IMR-90 (cell line): ENCODE measurements at regions not wholly inside any gene's neighbourhood (a gene's known extent, or its start where the extent isn't known, plus 50 kb on each side); places are given as distances from the start of the nearest gene placed in this dataset.

Source experiments
- ATAC-seq: fragments of 200-7000 bp; cut with Tn5 transposase; 2 replicates; pipeline ENCODE4 v1.9.1; 2020; ENCODE audit warnings: low read depth, mild to moderate bottlenecking, moderate library complexity
- BruUV-seq: library from RNA; stranded (reverse); fragments of 400-500 nt; replicated peaks from 2 replicates; lab custom pipeline; 2021; lab: Mats Ljungman, UMichigan
- CTCF ChIA-PET: fragments of 300-600 bp; formaldehyde crosslinking; extraction: SDS; loops from one replicate; lab custom pipeline; 2021; ENCODE audit warnings: antibody characterized with exemption; lab: Yijun Ruan, JAX
- POLR2A ChIA-PET: fragments of 300-600 bp; sonication (Branson Sonifier 250); formaldehyde crosslinking; loops from one replicate; lab custom pipeline; 2022; ENCODE audit warnings: antibody characterized with exemption; ENCODE audit not compliant: unreplicated experiment; lab: Charles Lee
- DNase-seq: peaks from one replicate; pipeline ENCODE4 v3.0.0; 2013
- H2AFZ ChIP-seq: replicated peaks from 2 replicates; pipeline ENCODE3; 2013; ENCODE audit warnings: low read length, mild to moderate bottlenecking; ENCODE audit not compliant: poor library complexity
- H2AK5ac ChIP-seq: 2 replicates; pipeline ENCODE4 v1.6.1; 2013; ENCODE audit warnings: low read depth, low read length, inconsistent platforms
- H2AK9ac ChIP-seq: replicated peaks from 2 replicates; pipeline ENCODE3; 2013; ENCODE audit warnings: mild to moderate bottlenecking, low read depth, low read length, moderate library complexity; ENCODE audit not compliant: poor library complexity
- H2BK120ac ChIP-seq: 2 replicates; pipeline ENCODE4 v1.6.1; 2013; ENCODE audit warnings: low read depth, low read length, inconsistent platforms
- H2BK15ac ChIP-seq: 3 replicates; pipeline ENCODE4 v1.6.1; 2013; ENCODE audit warnings: low read depth, low read length, inconsistent platforms
- H2BK20ac ChIP-seq: 2 replicates; pipeline ENCODE4 v1.6.1; 2013; ENCODE audit warnings: low read depth, mild to moderate bottlenecking, inconsistent platforms, low read length, moderate library complexity
- H2BK5ac ChIP-seq: 2 replicates; pipeline ENCODE4 v1.6.1; 2013; ENCODE audit warnings: mild to moderate bottlenecking, low read depth, low read length, inconsistent platforms; ENCODE audit not compliant: poor library complexity, severe bottlenecking
- H3K14ac ChIP-seq: replicated peaks from 2 replicates; pipeline ENCODE4 v1.6.1; 2013; ENCODE audit warnings: low read depth, low read length, inconsistent platforms
- H3K18ac ChIP-seq: 2 replicates; pipeline ENCODE4 v1.6.1; 2013; ENCODE audit warnings: low read depth, low read length, control low read depth
- H3K23ac ChIP-seq: 2 replicates; pipeline ENCODE4 v1.6.1; 2013; ENCODE audit warnings: low read depth, low read length, inconsistent platforms
- H3K27ac ChIP-seq: 2 replicates; pipeline ENCODE4 v1.5.1; 2013; ENCODE audit warnings: mild to moderate bottlenecking, control low read depth, low read length; ENCODE audit not compliant: insufficient read depth
- H3K27me3 ChIP-seq: 2 replicates; pipeline ENCODE4 v1.6.1; 2013; ENCODE audit warnings: low read length; ENCODE audit not compliant: control insufficient read depth, insufficient read depth
- H3K36me3 ChIP-seq: 2 replicates; pipeline ENCODE4 v1.6.1; 2013; ENCODE audit warnings: low read length, mixed read lengths; ENCODE audit not compliant: control insufficient read depth, insufficient read depth
- H3K4ac ChIP-seq: 2 replicates; pipeline ENCODE4 v1.6.1; 2013; ENCODE audit warnings: low read depth, low read length, inconsistent platforms
- H3K4me1 ChIP-seq: 2 replicates; pipeline ENCODE4 v1.6.1; 2013; ENCODE audit warnings: low read length, mixed read lengths; ENCODE audit not compliant: control insufficient read depth, insufficient read depth
- H3K4me2 ChIP-seq: 2 replicates; pipeline ENCODE4 v1.6.1; 2013; ENCODE audit warnings: low read depth, mild to moderate bottlenecking, control low read depth, low read length, moderate library complexity
- H3K4me3 ChIP-seq: 2 replicates; pipeline ENCODE4 v1.5.1; 2013; ENCODE audit warnings: low read depth, mild to moderate bottlenecking, control low read depth, low read length, moderate library complexity; ENCODE audit not compliant: insufficient read depth
- H3K56ac ChIP-seq: 2 replicates; pipeline ENCODE4 v1.6.1; 2013; ENCODE audit warnings: low read length, inconsistent platforms; ENCODE audit not compliant: insufficient read depth; ENCODE audit errors: extremely low read depth
- H3K79me1 ChIP-seq, 2 experiments: 2 replicates each; pipeline ENCODE4 v1.6.1; 2013; ENCODE audit warnings: low read length in 2 of 2, inconsistent platforms in 1 of 2, low read depth in 1 of 2
- H3K9ac ChIP-seq: 2 replicates; pipeline ENCODE4 v1.6.1; 2013; ENCODE audit warnings: low read depth, low read length, control low read depth
- H3K9me1 ChIP-seq: 2 replicates; pipeline ENCODE4 v1.6.1; 2013; ENCODE audit warnings: low read length, inconsistent platforms; ENCODE audit not compliant: insufficient read depth
- H3K9me3 ChIP-seq: 2 replicates; pipeline ENCODE4 v1.6.1; 2013; ENCODE audit warnings: low read length; ENCODE audit not compliant: control insufficient read depth, insufficient read depth
- H4K20me1 ChIP-seq: 2 replicates; pipeline ENCODE4 v1.6.1; 2013; ENCODE audit warnings: low read length, inconsistent platforms; ENCODE audit not compliant: insufficient read depth
- H4K5ac ChIP-seq: 2 replicates; pipeline ENCODE4 v1.6.1; 2013; ENCODE audit warnings: mild to moderate bottlenecking, low read depth, low read length, control low read depth
- H4K8ac ChIP-seq, 2 experiments: 2 replicates each; pipeline ENCODE4 v1.6.1; 2013; ENCODE audit warnings: low read depth in 2 of 2, low read length in 2 of 2, control low read depth in 1 of 2, inconsistent platforms in 1 of 2
- H4K91ac ChIP-seq: 2 replicates; pipeline ENCODE4 v1.6.1; 2013; ENCODE audit warnings: low read depth, low read length, inconsistent platforms; ENCODE audit not compliant: insufficient read depth
- BHLHE40 ChIP-seq: fragments of 150-350 bp; IDR thresholded peaks from 2 replicates; pipeline ENCODE4 v1.6.1; 2016; ENCODE audit warnings: mild to moderate bottlenecking, low read depth, low read length
- FOS ChIP-seq: fragments of 150-350 bp; IDR thresholded peaks from 2 replicates; pipeline ENCODE4 v1.6.1; 2016; ENCODE audit warnings: low read depth, low read length
- MAFK ChIP-seq: IDR thresholded peaks from 2 replicates; pipeline ENCODE4 v1.6.1; 2012; ENCODE audit warnings: low read depth, low read length, improper control_type of control experiment
- MAZ ChIP-seq: IDR thresholded peaks from 2 replicates; pipeline ENCODE4 v1.6.1; 2012; ENCODE audit warnings: low read depth, mild to moderate bottlenecking, low read length, improper control_type of control experiment, moderate library complexity, borderline replicate concordance
- MXI1 ChIP-seq: IDR thresholded peaks from 2 replicates; pipeline ENCODE4 v1.6.1; 2012; ENCODE audit warnings: low read depth, mild to moderate bottlenecking, low read length, moderate library complexity, borderline replicate concordance
- NFE2L2 ChIP-seq: fragments of 150-350 bp; IDR thresholded peaks from 2 replicates; pipeline ENCODE4 v1.6.1; 2016; ENCODE audit warnings: low read depth, mild to moderate bottlenecking, low read length
- RAD21 ChIP-seq: IDR thresholded peaks from 2 replicates; pipeline ENCODE4 v1.6.1; 2012; ENCODE audit warnings: low read length, improper control_type of control experiment
- RCOR1 ChIP-seq: IDR thresholded peaks from 2 replicates; pipeline ENCODE4 v1.6.1; 2012; ENCODE audit warnings: mild to moderate bottlenecking, low read length, improper control_type of control experiment; ENCODE audit not compliant: insufficient replicate concordance
- RFX5 ChIP-seq: IDR thresholded peaks from 2 replicates; pipeline ENCODE4 v1.8.0; 2012; ENCODE audit warnings: low read depth, mild to moderate bottlenecking, low read length, moderate library complexity
- SMC3 ChIP-seq: fragments of 150-350 bp; IDR thresholded peaks from 2 replicates; pipeline ENCODE4 v1.6.1; 2016; ENCODE audit warnings: low read depth, mild to moderate bottlenecking, antibody characterized with exemption, low read length, moderate library complexity
- WGBS, 2 experiments: methylation state at CpG; one replicate each; pipeline versions ENCODE4 v1.1.5 to v1.1.7; 2013; ENCODE audit warnings: missing lambda C conversion rate in 2 of 2; ENCODE audit not compliant: insufficient read length in 1 of 2; ENCODE audit errors: extremely low coverage in 2 of 2; 5-methylcytosine and 5-hydroxymethylcytosine counted together
- dilution Hi-C: fragments of 300-500 bp; cut with HindIII; formaldehyde crosslinking; loops from one replicate; pipeline ENCODE4 v1.14.3; 2018; ENCODE audit warnings: low sequenced_read_pairs; ENCODE audit not compliant: unreplicated experiment
- in situ Hi-C: fragments of 300-500 bp; cut with MboI; formaldehyde crosslinking; loops from 3 replicates; pipeline ENCODE4 v1.14.3; 2019; ENCODE audit warnings: low sequenced_read_pairs, inconsistent platforms, mixed read lengths
- intact Hi-C: fragments of 100-400 bp; cut with micrococcal nuclease; formaldehyde crosslinking; loops from 2 replicates; pipeline ENCODE4 v1.10.0; 2022
- TF ChIP-seq, protein P1 (sequence below): conservative IDR thresholded peaks from 2 replicates; pipeline ENCODE4 v1.5.1; 2012; ENCODE audit warnings: mild to moderate bottlenecking, low read depth, low read length, improper control_type of control experiment
- TF ChIP-seq, protein P2 (sequence below): fragments of 150-350 bp; IDR thresholded peaks from 2 replicates; pipeline ENCODE4 v1.6.1; 2017; ENCODE audit warnings: mild to moderate bottlenecking, antibody characterized with exemption, low read length, low read depth
- TF ChIP-seq, protein P3 (sequence below): fragments of 150-350 bp; IDR thresholded peaks from 2 replicates; pipeline ENCODE4 v1.6.1; 2016; ENCODE audit warnings: low read depth, mild to moderate bottlenecking, low read length, moderate library complexity, borderline replicate concordance

DNA sequence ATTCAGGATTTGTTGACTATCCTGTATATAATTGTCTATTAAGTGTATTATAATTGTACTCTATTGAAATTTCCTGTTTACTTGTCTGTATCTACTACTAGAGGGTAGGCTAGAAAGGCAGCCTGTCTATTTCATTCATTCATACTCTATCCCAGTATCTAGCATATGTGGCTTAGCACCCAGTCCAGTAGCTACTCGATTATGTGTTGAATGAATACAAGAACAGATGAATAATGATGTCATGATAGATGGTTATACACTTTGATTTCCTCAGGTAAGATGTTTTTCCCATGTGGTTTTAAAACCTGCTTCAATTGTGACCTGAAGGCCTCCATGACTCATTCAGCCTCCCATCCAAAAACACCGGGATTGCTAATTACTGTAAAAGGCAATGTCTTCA is 68.0 kb downstream of the IL21 start:
- ChIA-PET CTCF (no interaction called here), POLR2A (no interaction called here)
- intact Hi-C loops = loop anchor here (5.0 kb wide), 1 partner anchor 66 kb away; no protein-coding TSS in a partner anchor
- no peak overlapping the region for H3K27ac ChIP-seq
- no peaks in the 10 kb centered on the region for H3K36me3 ChIP-seq
- H3K4ac ChIP-seq = no peak overlapping the region
- TF ChIP-seq RAD21 = no peak
- TF ChIP-seq NFE2L2 = no peak
- no peak for TF ChIP-seq MAZ
- no peak for TF ChIP-seq RFX5
- TF ChIP-seq BHLHE40 = no peak
- no peak for TF ChIP-seq MXI1
- TF ChIP-seq, protein P1, sequence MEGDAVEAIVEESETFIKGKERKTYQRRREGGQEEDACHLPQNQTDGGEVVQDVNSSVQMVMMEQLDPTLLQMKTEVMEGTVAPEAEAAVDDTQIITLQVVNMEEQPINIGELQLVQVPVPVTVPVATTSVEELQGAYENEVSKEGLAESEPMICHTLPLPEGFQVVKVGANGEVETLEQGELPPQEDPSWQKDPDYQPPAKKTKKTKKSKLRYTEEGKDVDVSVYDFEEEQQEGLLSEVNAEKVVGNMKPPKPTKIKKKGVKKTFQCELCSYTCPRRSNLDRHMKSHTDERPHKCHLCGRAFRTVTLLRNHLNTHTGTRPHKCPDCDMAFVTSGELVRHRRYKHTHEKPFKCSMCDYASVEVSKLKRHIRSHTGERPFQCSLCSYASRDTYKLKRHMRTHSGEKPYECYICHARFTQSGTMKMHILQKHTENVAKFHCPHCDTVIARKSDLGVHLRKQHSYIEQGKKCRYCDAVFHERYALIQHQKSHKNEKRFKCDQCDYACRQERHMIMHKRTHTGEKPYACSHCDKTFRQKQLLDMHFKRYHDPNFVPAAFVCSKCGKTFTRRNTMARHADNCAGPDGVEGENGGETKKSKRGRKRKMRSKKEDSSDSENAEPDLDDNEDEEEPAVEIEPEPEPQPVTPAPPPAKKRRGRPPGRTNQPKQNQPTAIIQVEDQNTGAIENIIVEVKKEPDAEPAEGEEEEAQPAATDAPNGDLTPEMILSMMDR = no peak
- TF ChIP-seq, protein P2, sequence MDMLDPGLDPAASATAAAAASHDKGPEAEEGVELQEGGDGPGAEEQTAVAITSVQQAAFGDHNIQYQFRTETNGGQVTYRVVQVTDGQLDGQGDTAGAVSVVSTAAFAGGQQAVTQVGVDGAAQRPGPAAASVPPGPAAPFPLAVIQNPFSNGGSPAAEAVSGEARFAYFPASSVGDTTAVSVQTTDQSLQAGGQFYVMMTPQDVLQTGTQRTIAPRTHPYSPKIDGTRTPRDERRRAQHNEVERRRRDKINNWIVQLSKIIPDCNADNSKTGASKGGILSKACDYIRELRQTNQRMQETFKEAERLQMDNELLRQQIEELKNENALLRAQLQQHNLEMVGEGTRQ = no peak
- no peak for TF ChIP-seq RCOR1
- TF ChIP-seq, protein P3, sequence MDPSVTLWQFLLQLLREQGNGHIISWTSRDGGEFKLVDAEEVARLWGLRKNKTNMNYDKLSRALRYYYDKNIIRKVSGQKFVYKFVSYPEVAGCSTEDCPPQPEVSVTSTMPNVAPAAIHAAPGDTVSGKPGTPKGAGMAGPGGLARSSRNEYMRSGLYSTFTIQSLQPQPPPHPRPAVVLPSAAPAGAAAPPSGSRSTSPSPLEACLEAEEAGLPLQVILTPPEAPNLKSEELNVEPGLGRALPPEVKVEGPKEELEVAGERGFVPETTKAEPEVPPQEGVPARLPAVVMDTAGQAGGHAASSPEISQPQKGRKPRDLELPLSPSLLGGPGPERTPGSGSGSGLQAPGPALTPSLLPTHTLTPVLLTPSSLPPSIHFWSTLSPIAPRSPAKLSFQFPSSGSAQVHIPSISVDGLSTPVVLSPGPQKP = no peak
- no peak for TF ChIP-seq FOS
- no peak for TF ChIP-seq MAFK
- TF ChIP-seq SMC3 = no peak
- H2BK15ac ChIP-seq = no peak overlapping the region
- H2BK20ac ChIP-seq = no peak overlapping the region
- no peak overlapping the region for H3K23ac ChIP-seq
- no TSS peak for BruUV-seq
- WGBS, 2 experiments = no CpG with 5 or more reads among the region's 2 CpGs
- in situ Hi-C loops = no loop called here
- H2AK5ac ChIP-seq = no peak overlapping the region
- 0 out of 2 replicates have a peak, but pooled peaks cover 2% of the 10 kb centered on the region for H3K27me3 ChIP-seq
- H3K4me2 ChIP-seq = no peak overlapping the region
- H3K9me3 ChIP-seq = no peaks in the 10 kb centered on the region
- H3K79me1 ChIP-seq = no peaks in the 10 kb centered on the region
- dilution Hi-C loops = no loop called here
- H3K4me3 ChIP-seq = no peak overlapping the region
- H3K18ac ChIP-seq = no peak overlapping the region
- H4K91ac ChIP-seq = no peak overlapping the region
- H2BK120ac ChIP-seq = no peak overlapping the region
- no peak overlapping the region for H3K56ac ChIP-seq
- no peak overlapping the region for H4K8ac ChIP-seq
- ATAC-seq = no peak
- no peak overlapping the region for H3K9ac ChIP-seq
- H3K9me1 ChIP-seq = no peaks in the 10 kb centered on the region
- no peak overlapping the region for H2AFZ ChIP-seq
- no peak overlapping the region for H2AK9ac ChIP-seq
- H3K14ac ChIP-seq = no peak overlapping the region
- H2BK5ac ChIP-seq = no peak overlapping the region
- H3K4me1 ChIP-seq = no peaks in the 10 kb centered on the region
- no peak overlapping the region for H4K5ac ChIP-seq
- no peak for DNase-seq
- no peaks in the 10 kb centered on the region for H4K20me1 ChIP-seq
